ENCODE measurements at regions not wholly inside any gene's neighbourhood (a gene's known extent, or its start where the extent isn't known, plus 50 kb on each side); places are given as distances from the start of the nearest gene placed in this dataset.
"Not testable (repeated sequence)": the region's sequence is repeated elsewhere in the genome, so short reads cannot be mapped to it uniquely, and the experiment has no call there.

DNA sequence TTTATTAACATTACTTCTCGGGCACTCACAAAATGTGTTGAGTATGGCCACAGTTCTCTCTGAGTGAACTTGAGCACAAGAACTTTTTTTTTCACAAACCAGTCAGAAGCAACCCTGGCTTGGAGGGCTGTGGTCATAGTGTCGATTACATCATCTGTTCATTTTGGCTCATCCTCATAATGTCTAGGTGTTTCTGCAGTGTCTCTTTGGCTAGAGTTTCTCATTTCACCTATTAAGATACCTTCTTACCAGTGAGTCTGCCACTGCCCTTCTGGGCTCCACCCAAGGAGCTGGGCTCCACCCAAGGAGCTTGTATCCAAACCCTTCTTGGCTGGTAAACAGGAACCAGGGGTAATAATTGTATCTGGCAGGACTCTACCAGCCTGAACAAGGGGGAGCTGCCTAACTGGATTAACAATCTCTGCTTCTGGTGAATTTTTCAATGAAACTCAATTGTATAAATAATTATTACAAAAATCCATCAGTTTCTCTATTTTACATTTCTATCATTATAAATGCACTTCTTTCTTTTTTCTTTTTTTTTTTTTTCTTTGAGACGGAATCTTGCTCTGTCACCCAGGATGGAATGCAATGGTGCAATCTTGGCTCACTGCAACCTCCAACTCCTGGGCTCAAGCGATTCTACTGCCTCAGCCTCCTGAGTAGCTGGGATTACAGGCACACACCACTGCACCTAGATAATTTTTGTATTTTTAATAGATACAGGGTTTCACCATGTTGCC, 667.7 kb upstream of the SLIT2 start:
- no peaks in the 10 kb centered on the region for H3K36me3 Mint-ChIP-seq (ENCODE audit: insufficient read depth in 2 of 2)
- no peak for ATAC-seq (replicated peaks in 1 of 2)
- DNase-seq, result no peak
- no peak overlapping the region for H3K4me3 Mint-ChIP-seq
- H3K27ac Mint-ChIP-seq, result no peak overlapping the region
- H3K9me3 Mint-ChIP-seq, result no peaks in the 10 kb centered on the region
- no peaks in the 10 kb centered on the region for H3K4me1 Mint-ChIP-seq (ENCODE audit: low read depth)
- no peaks in the 10 kb centered on the region for H3K27me3 Mint-ChIP-seq (ENCODE audit: low read depth)

DNA sequence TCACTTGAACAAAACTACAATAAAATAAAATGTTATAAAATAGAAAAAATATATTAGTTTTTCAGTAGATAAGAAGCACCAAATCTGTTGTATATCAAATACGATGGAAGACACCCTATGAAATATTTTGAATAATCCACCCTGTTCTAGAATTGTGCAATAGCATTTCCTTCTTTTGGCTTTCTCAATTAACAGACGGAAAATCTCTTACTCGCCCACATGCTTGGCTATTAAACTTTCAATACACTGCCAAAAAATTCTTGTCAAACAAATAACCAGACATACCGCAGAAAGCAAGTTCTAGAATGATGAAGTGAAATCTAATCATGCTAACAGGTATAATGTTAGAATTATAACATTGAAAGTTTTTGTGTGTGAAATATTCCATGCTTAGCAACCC, 671.6 kb upstream of the SLIT2 start:
- Mint-ChIP-seq H3K36me3 (ENCODE audit: insufficient read depth in 2 of 2) (no peaks in the 10 kb centered on the region), H3K9me3 (peaks cover 0 to 4% of the 10 kb centered on the region in 2 donors), H3K27me3 (ENCODE audit: low read depth) (no peaks in the 10 kb centered on the region), H3K4me3 (no peak overlapping the region), H3K4me1 (ENCODE audit: low read depth) (no peaks in the 10 kb centered on the region), H3K27ac (no peak overlapping the region)
- no peak for ATAC-seq (replicated peaks in 1 of 2)
- DNase-seq, result no peak

DNA sequence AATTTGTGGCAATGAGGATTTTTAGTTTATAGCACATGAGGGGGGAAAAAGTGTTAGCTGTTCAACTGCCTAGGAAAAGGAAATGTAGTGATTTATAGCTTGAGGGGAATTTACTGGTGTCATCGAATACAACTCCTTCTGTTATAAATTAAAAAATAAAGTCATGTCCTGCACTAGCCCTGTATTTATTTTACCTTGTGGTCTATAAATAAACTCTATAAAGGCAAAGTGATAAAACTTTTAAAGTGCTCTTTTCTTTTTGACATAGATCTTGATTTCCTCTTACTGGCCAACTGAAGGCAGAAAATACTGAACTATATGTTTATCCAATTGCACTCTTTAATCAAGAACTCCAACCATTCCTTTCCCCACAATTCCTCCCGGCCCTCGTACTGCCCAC, 672.1 kb upstream of the SLIT2 start:
- Mint-ChIP-seq H3K9me3 (peaks cover 0 to 4% of the 10 kb centered on the region in 2 donors), H3K36me3 (ENCODE audit: insufficient read depth in 2 of 2) (no peaks in the 10 kb centered on the region), H3K4me1 (ENCODE audit: low read depth) (no peaks in the 10 kb centered on the region), H3K27me3 (ENCODE audit: low read depth) (no peaks in the 10 kb centered on the region), H3K4me3 (no peak overlapping the region), H3K27ac (no peak overlapping the region)
- no peak for DNase-seq
- no peak for ATAC-seq (replicated peaks in 1 of 2)

DNA sequence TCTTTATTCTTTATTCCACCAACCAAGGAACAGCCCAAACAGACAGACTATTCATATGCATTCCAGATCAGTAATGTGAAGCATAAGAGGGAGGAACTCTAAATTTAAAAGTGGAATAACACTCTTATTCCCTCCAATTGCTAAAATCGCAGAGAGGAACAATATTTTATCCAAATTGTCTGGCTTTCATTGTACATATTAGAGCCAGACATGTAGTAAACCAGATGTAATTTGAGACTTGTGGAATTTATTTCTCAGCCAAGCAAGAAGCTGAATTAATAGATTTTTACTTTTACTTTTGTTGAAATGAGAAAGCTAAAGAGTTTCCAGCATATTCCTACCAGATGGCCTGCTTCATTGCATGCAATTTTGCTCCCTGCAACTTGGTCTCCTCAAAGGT, 674.6 kb upstream of the SLIT2 start:
- Mint-ChIP-seq H3K4me1 (ENCODE audit: low read depth) (no peaks in the 10 kb centered on the region), H3K4me3 (no peak overlapping the region), H3K36me3 (ENCODE audit: insufficient read depth in 2 of 2) (no peaks in the 10 kb centered on the region), H3K27me3 (ENCODE audit: low read depth) (no peaks in the 10 kb centered on the region), H3K27ac (no peak overlapping the region), H3K9me3 (peaks cover 0 to 4% of the 10 kb centered on the region in 2 donors)
- no peak for DNase-seq
- ATAC-seq (replicated peaks in 1 of 2), result no peak

DNA sequence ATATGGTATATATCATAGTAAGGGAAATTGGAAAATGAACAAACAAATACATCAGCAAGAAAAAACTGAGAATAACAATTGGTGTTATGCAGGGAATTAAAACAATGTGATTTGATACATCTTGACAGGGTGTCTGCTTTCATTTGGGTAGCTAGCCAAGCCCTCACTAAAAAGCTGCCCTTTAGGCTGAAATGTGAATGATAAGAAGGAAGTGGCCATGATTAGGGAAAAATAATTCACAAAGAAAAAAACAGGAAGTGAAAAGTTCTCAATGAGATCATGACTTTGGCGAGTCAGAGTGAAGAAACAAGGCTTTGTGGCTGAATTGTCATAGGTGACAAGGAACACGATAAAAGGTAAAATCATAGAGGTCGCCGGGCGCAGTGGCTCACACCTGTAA, 675.8 kb upstream of the SLIT2 start:
- Mint-ChIP-seq H3K27ac (no peak overlapping the region), H3K9me3 (peaks cover 0 to 4% of the 10 kb centered on the region in 2 donors), H3K4me1 (ENCODE audit: low read depth) (no peaks in the 10 kb centered on the region), H3K4me3 (no peak overlapping the region), H3K36me3 (ENCODE audit: insufficient read depth in 2 of 2) (no peaks in the 10 kb centered on the region), H3K27me3 (ENCODE audit: low read depth) (no peaks in the 10 kb centered on the region)
- DNase-seq (no peak), ATAC-seq (replicated peaks in 1 of 2) (no peak)

DNA sequence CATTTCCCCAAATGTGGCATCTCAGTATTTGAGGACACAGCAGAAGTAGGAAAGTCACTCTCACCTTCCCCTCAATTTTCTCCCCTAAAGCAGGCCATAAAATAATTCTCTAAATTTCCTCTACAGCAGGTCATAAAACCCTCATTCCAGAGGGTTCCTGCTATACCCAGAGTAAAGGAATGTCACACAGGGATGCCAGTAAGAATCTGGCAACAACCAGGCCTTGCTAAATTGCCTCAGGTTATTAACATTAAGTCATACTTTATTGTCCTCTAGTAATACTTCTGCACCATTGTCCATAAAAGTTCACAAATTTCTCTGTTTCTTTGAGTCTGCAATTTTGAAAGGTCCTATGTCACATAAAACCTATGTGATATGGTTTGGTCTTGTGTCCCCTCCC, 685.7 kb upstream of the SLIT2 start:
- Mint-ChIP-seq H3K36me3 (ENCODE audit: insufficient read depth in 2 of 2) (no peaks in the 10 kb centered on the region), H3K4me3 (no peak overlapping the region), H3K4me1 (ENCODE audit: low read depth) (no peaks in the 10 kb centered on the region), H3K27me3 (ENCODE audit: low read depth) (no peaks in the 10 kb centered on the region), H3K9me3 (peaks cover 19 to 24% of the 10 kb centered on the region in 2 donors), H3K27ac (no peak overlapping the region)
- DNase-seq (no peak), ATAC-seq (replicated peaks in 1 of 2) (no peak)

DNA sequence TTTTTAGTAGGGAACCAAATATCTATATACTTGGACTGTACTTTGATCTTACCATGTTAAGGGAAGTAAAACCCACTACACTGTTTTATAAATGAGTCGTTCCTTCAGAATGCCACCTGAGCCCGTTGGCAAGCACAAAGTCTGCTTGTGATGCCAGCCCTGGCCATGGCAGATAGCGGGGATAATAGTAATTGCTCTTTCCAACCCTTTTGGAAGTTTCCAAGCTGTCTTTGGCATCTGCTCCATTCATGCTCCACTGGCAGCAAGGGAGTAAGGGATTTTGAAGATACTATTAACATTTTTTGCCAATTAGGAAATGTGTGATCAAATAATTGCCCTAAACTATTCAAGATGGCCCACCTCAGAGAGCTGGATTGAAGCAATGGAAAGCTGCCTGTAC, 689.2 kb upstream of the SLIT2 start:
- Mint-ChIP-seq H3K4me3 (no peak overlapping the region), H3K27me3 (ENCODE audit: low read depth) (no peaks in the 10 kb centered on the region), H3K27ac (no peak overlapping the region), H3K36me3 (ENCODE audit: insufficient read depth in 2 of 2) (no peaks in the 10 kb centered on the region), H3K9me3 (peaks cover 13 to 19% of the 10 kb centered on the region in 2 donors), H3K4me1 (ENCODE audit: low read depth) (no peaks in the 10 kb centered on the region)
- ATAC-seq (replicated peaks in 1 of 2) (no peak), DNase-seq (no peak)

DNA sequence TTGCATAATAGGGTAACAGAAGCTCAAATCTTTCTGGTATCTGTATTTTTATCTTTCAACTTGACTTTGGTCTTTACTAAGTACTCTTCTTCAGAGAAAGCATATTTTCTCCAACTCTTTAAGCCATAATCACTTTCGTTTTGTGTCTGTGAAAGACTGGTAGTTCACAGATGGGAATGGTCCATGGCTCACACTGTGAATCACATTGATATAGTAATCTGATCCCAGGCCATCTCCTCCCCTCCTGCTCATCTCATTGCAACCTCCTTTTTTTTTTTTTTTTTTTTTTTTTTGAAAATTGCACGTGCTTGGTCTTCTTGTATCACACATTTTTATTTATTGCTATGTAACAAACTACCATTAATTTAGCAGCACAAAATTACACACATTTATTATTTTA, 694.5 kb upstream of the SLIT2 start:
- Mint-ChIP-seq H3K4me1 (ENCODE audit: low read depth) (no peaks in the 10 kb centered on the region), H3K4me3 (no peak overlapping the region), H3K9me3 (peaks cover 12 to 13% of the 10 kb centered on the region in 2 donors), H3K27ac (no peak overlapping the region), H3K27me3 (ENCODE audit: low read depth) (no peaks in the 10 kb centered on the region), H3K36me3 (ENCODE audit: insufficient read depth in 2 of 2) (peaks cover 2% of the 10 kb centered on the region in 2 donors)
- no peak for ATAC-seq (replicated peaks in 1 of 2)
- DNase-seq, result no peak

DNA sequence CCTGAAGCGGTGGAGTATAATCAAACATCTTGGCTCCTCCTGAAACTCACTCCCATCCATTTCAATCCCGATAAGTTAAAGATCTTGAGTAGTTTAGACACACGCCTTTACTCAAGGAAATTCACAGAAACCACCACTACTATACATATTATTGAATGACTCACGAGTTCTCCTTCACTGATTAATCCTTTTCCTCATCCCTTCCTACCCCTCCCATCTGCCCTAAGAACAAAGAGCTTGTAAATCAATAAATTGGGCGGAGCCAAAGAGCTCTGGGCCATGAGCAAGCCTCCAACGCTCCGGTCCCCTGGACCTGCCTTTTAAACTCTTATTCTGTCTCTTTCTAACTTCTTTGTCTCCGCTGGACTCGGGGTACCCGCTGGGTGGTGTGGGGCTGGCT, 695.4 kb upstream of the SLIT2 start:
- H3K9me3 Mint-ChIP-seq; H3K4me1 Mint-ChIP-seq (ENCODE audit: low read depth); H3K4me3 Mint-ChIP-seq; H3K27me3 Mint-ChIP-seq (ENCODE audit: low read depth); DNase-seq; H3K36me3 Mint-ChIP-seq (ENCODE audit: insufficient read depth in 2 of 2); H3K27ac Mint-ChIP-seq; ATAC-seq (replicated peaks in 1 of 2): not testable (repeated sequence)

DNA sequence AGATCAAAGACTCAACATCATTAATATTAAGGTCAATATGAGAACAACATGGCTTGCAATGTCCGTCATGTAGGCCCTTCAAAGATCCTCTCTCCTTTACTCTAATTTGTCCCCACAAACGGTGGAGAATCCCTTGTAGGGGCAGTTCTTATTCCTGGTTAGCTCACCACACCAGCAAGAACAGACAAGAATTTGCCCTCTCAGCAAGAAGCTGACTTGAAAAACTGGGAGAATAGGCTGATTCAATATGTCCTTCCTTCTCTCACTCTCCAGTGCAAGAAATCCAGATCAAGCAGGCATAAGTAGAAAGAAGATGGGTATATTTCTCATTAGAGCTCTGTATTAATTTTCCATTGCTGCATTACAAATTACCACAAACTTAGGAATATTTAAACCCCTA, 704.2 kb upstream of the SLIT2 start:
- Mint-ChIP-seq H3K27ac (no peak overlapping the region), H3K4me1 (ENCODE audit: low read depth) (no peaks in the 10 kb centered on the region), H3K9me3 (peaks cover 3 to 5% of the 10 kb centered on the region in 2 donors), H3K36me3 (ENCODE audit: insufficient read depth in 2 of 2) (no peaks in the 10 kb centered on the region), H3K27me3 (ENCODE audit: low read depth) (no peaks in the 10 kb centered on the region), H3K4me3 (no peak overlapping the region)
- ATAC-seq (replicated peaks in 1 of 2) (no peak), DNase-seq (no peak)

DNA sequence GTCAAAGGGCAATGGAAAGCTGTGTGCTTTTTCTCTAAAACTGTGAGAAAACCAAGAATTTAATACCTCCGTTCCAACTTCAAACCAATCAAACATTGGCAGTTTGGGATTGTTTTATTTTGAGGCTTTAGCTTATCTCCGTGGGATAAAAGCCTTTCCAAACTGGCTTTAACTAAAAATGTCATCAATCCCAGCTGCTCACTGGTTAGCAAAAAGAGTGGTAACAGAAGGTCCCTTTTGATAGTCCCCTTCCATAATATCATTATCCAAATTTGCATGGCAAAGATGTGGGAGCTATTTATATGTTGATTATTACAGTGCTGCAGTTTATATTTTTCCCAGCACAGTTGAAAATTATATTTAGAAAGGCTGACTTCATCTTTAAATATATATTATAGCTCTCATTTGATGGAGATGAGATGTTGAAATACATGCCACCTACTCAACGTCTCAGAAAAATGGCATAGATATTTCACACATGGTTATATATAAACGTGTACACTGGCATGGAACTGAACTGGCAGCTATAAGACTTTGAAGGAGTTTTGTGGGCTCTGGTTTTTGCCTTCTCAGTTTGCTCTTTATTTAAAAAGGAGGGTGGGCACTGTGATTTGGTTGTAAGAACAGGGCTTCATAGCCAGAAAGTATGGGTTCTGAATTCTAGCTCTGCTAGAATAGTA, 707.1 kb upstream of the SLIT2 start:
- H3K27me3 Mint-ChIP-seq (ENCODE audit: low read depth), result no peaks in the 10 kb centered on the region
- no peaks in the 10 kb centered on the region for H3K36me3 Mint-ChIP-seq (ENCODE audit: insufficient read depth in 2 of 2)
- ATAC-seq (replicated peaks in 1 of 2) (no peak), DNase-seq (no peak)
- H3K27ac Mint-ChIP-seq, result no peak overlapping the region
- no peak overlapping the region for H3K4me3 Mint-ChIP-seq
- H3K4me1 Mint-ChIP-seq (ENCODE audit: low read depth), result no peaks in the 10 kb centered on the region
- H3K9me3 Mint-ChIP-seq, result peaks cover 2 to 3% of the 10 kb centered on the region in 2 donors

DNA sequence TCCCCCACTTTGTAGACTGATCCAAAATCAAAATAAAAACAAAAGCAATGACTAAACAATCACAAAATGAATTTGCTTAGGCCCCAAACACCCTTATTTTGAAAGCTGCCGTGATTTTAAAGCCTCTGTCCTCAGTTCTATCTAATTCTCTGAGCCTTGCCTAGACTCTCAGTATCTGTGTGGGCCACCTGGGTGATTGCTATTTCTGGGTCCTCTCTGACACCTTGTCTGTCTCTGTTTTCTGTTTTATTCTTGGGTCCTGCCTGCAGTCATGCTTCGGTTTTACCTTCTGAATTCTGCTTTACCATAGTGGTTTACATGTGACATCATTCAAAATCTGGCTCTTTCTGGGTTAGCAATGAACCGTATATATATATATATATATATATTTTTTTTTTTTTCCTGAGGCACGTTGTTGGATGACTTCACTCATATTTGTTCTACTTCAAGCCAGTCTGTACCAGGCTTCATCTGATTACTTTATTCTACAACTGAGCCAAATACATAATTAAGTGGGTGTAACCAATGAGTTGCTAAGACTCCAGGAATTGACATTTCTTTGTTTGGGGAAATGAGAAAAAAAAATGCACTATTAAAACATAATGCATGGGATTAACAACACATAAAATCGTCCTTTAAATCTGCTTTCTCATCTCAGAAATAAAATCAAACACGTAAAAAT, 710.7 kb upstream of the SLIT2 start:
- Mint-ChIP-seq H3K4me3 (no peak overlapping the region), H3K27me3 (ENCODE audit: low read depth) (no peaks in the 10 kb centered on the region), H3K36me3 (ENCODE audit: insufficient read depth in 2 of 2) (no peaks in the 10 kb centered on the region), H3K9me3 (peaks cover 7 to 12% of the 10 kb centered on the region in 2 donors), H3K4me1 (ENCODE audit: low read depth) (no peaks in the 10 kb centered on the region), H3K27ac (no peak overlapping the region)
- DNase-seq (no peak), ATAC-seq (replicated peaks in 1 of 2) (no peak)

DNA sequence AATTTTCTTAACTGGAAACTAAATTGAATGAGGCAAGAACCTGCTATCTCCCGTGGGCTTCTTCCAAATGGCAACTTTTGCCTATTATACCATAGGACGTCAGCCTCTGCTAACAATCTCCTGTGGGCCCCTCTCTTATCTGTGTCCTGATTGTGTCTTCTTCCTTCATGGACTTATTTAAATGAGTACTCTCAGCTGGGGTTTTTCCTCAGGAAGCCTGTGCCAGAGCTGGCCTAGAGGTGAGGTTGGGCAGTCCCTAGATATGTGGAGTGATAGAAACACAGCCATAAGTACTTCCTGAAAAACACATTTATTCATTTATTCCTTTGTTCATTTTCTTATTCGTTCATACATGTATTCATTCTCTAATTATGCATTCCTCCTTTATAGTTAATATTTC, 712.5 kb upstream of the SLIT2 start:
- Mint-ChIP-seq H3K4me1 (ENCODE audit: low read depth) (no peaks in the 10 kb centered on the region), H3K27ac (no peak overlapping the region), H3K9me3 (peaks cover 5 to 10% of the 10 kb centered on the region in 2 donors), H3K4me3 (no peak overlapping the region), H3K36me3 (ENCODE audit: insufficient read depth in 2 of 2) (no peaks in the 10 kb centered on the region), H3K27me3 (ENCODE audit: low read depth) (no peaks in the 10 kb centered on the region)
- ATAC-seq (replicated peaks in 1 of 2) (no peak), DNase-seq (no peak)

All from activated T-cell treated with anti-CD3 and anti-CD28 coated beads, Interleukin-2, amount 50 U/mL, for 72 hours (primary cell).